AG09319 (cell line): ENCODE measurements at regions not wholly inside any gene's neighbourhood (a gene's known extent, or its start where the extent isn't known, plus 50 kb on each side); places are given as distances from the start of the nearest gene placed in this dataset.

Source experiments
- DNase-seq: peaks from one replicate; pipeline ENCODE4 v3.0.0-alpha.2; 2010; ENCODE audit warnings: low read depth; ENCODE audit errors: extremely low read depth
- TF ChIP-seq, protein P1 (sequence below): IDR thresholded peaks from 2 replicates; pipeline ENCODE4 v1.5.1; 2011; ENCODE audit warnings: low read depth, mild to moderate bottlenecking, inconsistent platforms, low read length, moderate library complexity

DNA sequence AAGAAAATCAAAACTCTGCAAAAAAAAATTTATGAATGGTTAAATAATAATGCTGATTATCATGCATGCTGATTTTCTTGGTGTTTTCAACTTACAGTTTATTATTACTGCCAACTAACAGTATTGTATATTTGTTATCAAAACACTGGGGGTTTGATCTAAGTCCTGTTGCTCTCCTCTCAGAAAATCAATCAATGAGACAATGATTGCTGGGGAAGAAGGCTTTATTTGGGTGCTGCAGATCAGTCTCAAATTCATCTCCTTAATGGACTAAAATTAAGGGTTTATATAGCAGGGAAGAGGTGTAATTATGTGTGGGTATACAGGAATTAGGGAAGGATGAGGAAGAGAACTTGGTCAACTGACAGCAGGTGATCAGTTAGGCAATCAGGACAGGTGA lies 565.5 kb upstream of the CDH6 start:
- TF ChIP-seq, protein P1, sequence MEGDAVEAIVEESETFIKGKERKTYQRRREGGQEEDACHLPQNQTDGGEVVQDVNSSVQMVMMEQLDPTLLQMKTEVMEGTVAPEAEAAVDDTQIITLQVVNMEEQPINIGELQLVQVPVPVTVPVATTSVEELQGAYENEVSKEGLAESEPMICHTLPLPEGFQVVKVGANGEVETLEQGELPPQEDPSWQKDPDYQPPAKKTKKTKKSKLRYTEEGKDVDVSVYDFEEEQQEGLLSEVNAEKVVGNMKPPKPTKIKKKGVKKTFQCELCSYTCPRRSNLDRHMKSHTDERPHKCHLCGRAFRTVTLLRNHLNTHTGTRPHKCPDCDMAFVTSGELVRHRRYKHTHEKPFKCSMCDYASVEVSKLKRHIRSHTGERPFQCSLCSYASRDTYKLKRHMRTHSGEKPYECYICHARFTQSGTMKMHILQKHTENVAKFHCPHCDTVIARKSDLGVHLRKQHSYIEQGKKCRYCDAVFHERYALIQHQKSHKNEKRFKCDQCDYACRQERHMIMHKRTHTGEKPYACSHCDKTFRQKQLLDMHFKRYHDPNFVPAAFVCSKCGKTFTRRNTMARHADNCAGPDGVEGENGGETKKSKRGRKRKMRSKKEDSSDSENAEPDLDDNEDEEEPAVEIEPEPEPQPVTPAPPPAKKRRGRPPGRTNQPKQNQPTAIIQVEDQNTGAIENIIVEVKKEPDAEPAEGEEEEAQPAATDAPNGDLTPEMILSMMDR, result no peak
- no peak for DNase-seq

DNA sequence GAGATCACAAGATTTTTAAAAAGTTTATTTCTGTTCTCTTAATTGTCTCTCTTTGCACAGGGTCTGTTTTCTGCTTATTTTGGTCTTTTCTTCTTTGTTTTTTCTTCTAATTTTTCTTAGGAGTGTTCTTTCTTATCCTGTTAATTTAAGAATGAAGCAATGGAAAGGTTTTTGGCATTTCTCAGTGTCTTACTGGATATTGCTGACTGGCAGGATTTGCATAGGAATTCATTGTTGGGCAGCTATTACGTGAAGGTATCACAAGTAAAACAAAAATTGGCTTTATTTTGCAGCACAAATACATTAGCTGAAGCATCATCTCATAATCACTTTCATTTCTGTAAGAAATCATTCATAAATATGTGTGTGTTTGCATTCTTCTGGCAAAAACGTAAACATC lies 566.9 kb upstream of the CDH6 start:
- TF ChIP-seq, protein P1, result no peak
- DNase-seq, result no peak

GRCh38 chr5:30620481-30621085 lies 572.9 kb upstream of the CDH6 start:
- no peak for DNase-seq
- TF ChIP-seq, protein P1, result no peak

GRCh38 chr5:30608501-30608900 lies 585.0 kb upstream of the CDH6 start:
- TF ChIP-seq, protein P1, result no peak
- no peak for DNase-seq

DNA sequence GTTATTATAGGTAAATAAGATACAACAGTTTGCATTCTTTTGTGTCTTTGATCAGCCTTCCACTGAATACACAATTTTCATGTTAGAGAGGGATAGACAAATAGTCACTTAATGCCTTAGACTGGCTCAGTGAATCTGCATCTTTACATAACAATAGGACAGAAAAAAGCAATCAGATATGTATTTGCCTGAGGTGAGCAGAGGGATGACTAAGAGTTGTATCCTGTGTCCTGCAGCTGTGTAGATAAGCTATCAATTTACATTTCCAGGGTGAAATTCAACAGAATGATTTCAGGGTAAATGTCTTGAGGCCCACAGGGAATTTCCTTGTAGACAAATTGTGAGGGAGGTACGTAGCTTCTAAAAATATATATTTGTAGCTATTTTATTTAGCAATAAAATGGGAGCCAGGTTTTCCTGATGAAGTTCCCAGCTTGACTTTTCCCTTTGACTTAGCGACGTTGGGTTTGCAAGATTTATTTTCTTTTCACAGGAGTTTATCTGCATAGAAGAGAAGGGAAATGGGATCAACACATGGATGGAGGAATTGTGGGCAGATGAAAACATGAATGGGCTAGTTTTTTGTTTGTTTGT lies 586.1 kb upstream of the CDH6 start:
- no peak for DNase-seq
- TF ChIP-seq, protein P1, result no peak

DNA sequence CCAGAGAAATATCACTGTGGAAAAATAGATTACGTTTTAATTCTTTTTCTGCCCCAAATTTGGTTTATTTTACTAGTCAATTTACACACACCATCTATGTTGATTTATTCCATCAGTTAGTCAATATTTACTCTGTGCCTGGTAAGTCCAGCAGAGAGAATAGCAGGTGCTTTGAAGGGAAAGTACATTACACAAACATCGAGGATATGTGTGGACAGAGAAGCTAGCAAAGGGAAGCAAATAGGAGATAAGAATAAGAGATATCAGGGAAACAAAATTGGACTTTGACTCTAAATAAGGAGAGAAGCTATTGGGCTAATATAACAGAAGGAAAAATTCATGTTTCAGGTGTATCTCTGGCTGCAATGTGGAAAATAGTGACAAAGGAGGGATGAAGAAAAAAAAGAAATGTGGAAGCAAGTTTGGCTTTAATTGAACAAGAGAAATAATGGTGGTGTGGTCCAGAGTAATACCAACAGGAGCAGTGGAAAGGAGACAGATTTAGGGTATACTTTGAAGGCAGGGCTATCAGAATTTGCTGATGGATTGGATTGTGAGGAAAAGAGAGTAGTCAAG lies 587.7 kb upstream of the CDH6 start:
- DNase-seq, result no peak
- TF ChIP-seq, protein P1, result no peak

DNA sequence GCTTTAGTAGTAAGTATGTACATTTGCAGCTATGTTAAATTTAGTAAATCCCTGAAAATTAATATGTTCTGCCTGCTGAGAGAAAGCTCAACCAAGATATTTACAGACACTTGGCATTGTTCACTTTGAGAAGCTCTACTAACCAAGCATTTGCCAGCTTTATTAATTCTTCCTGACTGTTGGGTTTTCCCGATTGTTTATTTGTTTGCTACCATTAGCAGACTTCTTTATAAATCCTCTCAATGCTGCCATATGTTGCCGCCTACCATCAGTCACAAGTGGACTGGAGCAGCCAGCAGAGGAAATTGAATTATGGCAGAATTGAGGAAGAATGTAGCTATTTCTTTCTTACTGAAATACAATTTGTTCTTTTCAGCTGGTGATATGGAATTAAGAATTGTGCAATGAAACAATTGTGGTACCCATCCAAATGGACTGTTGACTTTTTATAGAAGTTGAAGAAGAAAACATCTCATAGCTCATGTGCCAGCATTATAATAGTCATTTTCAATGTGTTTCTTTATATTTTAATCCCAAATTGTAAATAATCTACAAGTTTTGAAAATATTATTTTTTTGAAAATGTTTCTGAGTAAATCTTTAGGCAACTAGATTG lies 588.7 kb upstream of the CDH6 start:
- TF ChIP-seq, protein P1, result no peak
- DNase-seq, result no peak
